Neural cell (in vitro differentiated cells): ENCODE measurements at regions not wholly inside any gene's neighbourhood (a gene's known extent, or its start where the extent isn't known, plus 50 kb on each side); places are given as distances from the start of the nearest gene placed in this dataset.

ENCODE experiments used
- CTCF ChIP-seq: fragments of 450-650 bp; IDR thresholded peaks from 2 replicates; pipeline ENCODE4 v1.5.1; 2014; ENCODE audit warnings: antibody characterized with exemption, mild to moderate bottlenecking, moderate library complexity; ENCODE audit not compliant: poor library complexity, severe bottlenecking
- EP300 ChIP-seq: fragments of 450-650 bp; conservative IDR thresholded peaks from 2 replicates; pipeline ENCODE4 v1.6.1; 2014; ENCODE audit warnings: antibody characterized with exemption, mild to moderate bottlenecking, moderate library complexity; ENCODE audit not compliant: poor library complexity, severe bottlenecking
- EZH2 ChIP-seq: fragments of 200-600, 300-800 bp; shearing (Covaris generic), sonication (generic); IDR thresholded peaks from 2 replicates; pipeline ENCODE4 v1.6.1; 2014; ENCODE audit warnings: antibody characterized with exemption, low read length, borderline replicate concordance, mild to moderate bottlenecking; ENCODE audit not compliant: insufficient read depth, poor library complexity, severe bottlenecking
- POLR2AphosphoS5 ChIP-seq: IDR thresholded peaks from 2 replicates; pipeline ENCODE4 v1.6.1; 2012
- RAD21 ChIP-seq: fragments of 450-650 bp; conservative IDR thresholded peaks from 2 replicates; pipeline ENCODE4 v1.6.1; 2014; ENCODE audit warnings: antibody characterized with exemption, mild to moderate bottlenecking, moderate library complexity
- REST ChIP-seq: IDR thresholded peaks from 2 replicates; pipeline ENCODE4 v1.6.1; 2012; ENCODE audit warnings: borderline replicate concordance
- SMC3 ChIP-seq: fragments of 450-650 bp; conservative IDR thresholded peaks from 2 replicates; pipeline ENCODE4 v1.6.1; 2014; ENCODE audit warnings: antibody characterized with exemption, mild to moderate bottlenecking, moderate library complexity; ENCODE audit not compliant: poor library complexity

- no peak for TF ChIP-seq CTCF
- no peak for TF ChIP-seq POLR2AphosphoS5
- TF ChIP-seq EP300: no peak
- no peak for TF ChIP-seq SMC3
- TF ChIP-seq RAD21: no peak
- TF ChIP-seq EZH2: no peak
- no peak for TF ChIP-seq REST
These were observed 274.0 kb upstream of the TMPRSS15 start for GRCh38 chr21:18677632-18678031.
